ENCODE measurements at regions not wholly inside any gene's neighbourhood (a gene's known extent, or its start where the extent isn't known, plus 50 kb on each side); places are given as distances from the start of the nearest gene placed in this dataset.

- TF ChIP-seq CTCF (IDR thresholded peaks at IDR 0.05) (no peak), POLR2A (IDR thresholded peaks at IDR 0.05) (no peak)
- DNase-seq (ENCODE audit: low spot score in 2 of 2), result no peak
- Histone ChIP-seq H3K4me1 (peaks cover 6% of the 10 kb centered on the region), H3K27ac (no peak overlapping the region), H3K9me3 (no peaks in the 10 kb centered on the region), H3K36me3 (no peaks in the 10 kb centered on the region), H3K27me3 (no peaks in the 10 kb centered on the region), H3K4me3 (no peak overlapping the region)
- WGBS, result 90% methylated on average over 5 of the region's 5 CpGs
Measured at GRCh38 chr4:123807187-123807586, 410.6 kb downstream of the SPRY1 start.

- H3K36me3 ChIP-seq, result no peaks in the 10 kb centered on the region
- H3K27me3 ChIP-seq, result no peaks in the 10 kb centered on the region
- no peak for DNase-seq (ENCODE audit: low spot score in 2 of 2)
- TF ChIP-seq POLR2AphosphoS5 (IDR thresholded peaks at IDR 0.05), result no peak
- TF ChIP-seq CTCF (IDR thresholded peaks at IDR 0.05), result no peak
- no peak for TF ChIP-seq POLR2A (IDR thresholded peaks at IDR 0.05)
- TF ChIP-seq EP300 (IDR thresholded peaks at IDR 0.05), result no peak
- H3K9me3 ChIP-seq, result no peaks in the 10 kb centered on the region
- H3K27ac ChIP-seq, result no peak overlapping the region
- peaks cover 6% of the 10 kb centered on the region for H3K4me1 ChIP-seq
- WGBS, result 100% methylated on average over 1 of the region's 1 CpG
- no peak overlapping the region for H3K4me3 ChIP-seq
Measured at GRCh38 chr4:123807866-123808265, 411.3 kb downstream of the SPRY1 start.

GRCh38 chr4:123809864-123810263 is 413.3 kb downstream of the SPRY1 start:
- Histone ChIP-seq H3K4me3 (no peak overlapping the region), H3K36me3 (no peaks in the 10 kb centered on the region), H3K9me3 (no peaks in the 10 kb centered on the region), H3K27ac (no peak overlapping the region), H3K4me1 (peaks cover 6% of the 10 kb centered on the region), H3K27me3 (no peaks in the 10 kb centered on the region)
- DNase-seq (ENCODE audit: low spot score in 2 of 2), result no peak
- TF ChIP-seq POLR2AphosphoS5 (IDR thresholded peaks at IDR 0.05) (no peak), CTCF (IDR thresholded peaks at IDR 0.05) (no peak), POLR2A (IDR thresholded peaks at IDR 0.05) (no peak), EP300 (IDR thresholded peaks at IDR 0.05) (no peak)
- WGBS, result 100% methylated on average over 1 of the region's 1 CpG

GRCh38 chr4:123812066-123812390 is 415.4 kb downstream of the SPRY1 start:
- WGBS, result 35% methylated on average over 3 of the region's 3 CpGs
- Histone ChIP-seq H3K9me3 (no peaks in the 10 kb centered on the region), H3K27ac (peak overlapping the region; percentile 55), H3K4me1 (peaks cover 6% of the 10 kb centered on the region), H3K27me3 (no peaks in the 10 kb centered on the region), H3K36me3 (no peaks in the 10 kb centered on the region), H3K4me3 (peak overlapping the region; percentile 29)
- TF ChIP-seq CTCF (IDR thresholded peaks at IDR 0.05) (no peak), EP300 (IDR thresholded peaks at IDR 0.05) (no peak)
- no peak for DNase-seq (ENCODE audit: low spot score in 2 of 2)

- Histone ChIP-seq H3K4me3 (no peak overlapping the region), H3K36me3 (no peaks in the 10 kb centered on the region), H3K27me3 (no peaks in the 10 kb centered on the region), H3K4me1 (peaks cover 6% of the 10 kb centered on the region), H3K9me3 (no peaks in the 10 kb centered on the region), H3K27ac (no peak overlapping the region)
- WGBS, result 97% methylated on average over 2 of the region's 2 CpGs
- TF ChIP-seq POLR2A (IDR thresholded peaks at IDR 0.05) (no peak), CTCF (IDR thresholded peaks at IDR 0.05) (no peak), POLR2AphosphoS5 (IDR thresholded peaks at IDR 0.05) (no peak), EP300 (IDR thresholded peaks at IDR 0.05) (no peak)
- DNase-seq (ENCODE audit: low spot score in 2 of 2), result no peak
Measured at GRCh38 chr4:123813901-123814300, 417.3 kb downstream of the SPRY1 start.

Measured in suprapubic skin (tissue), 4 donors.